ENCODE measurements at regions not wholly inside any gene's neighbourhood (a gene's known extent, or its start where the extent isn't known, plus 50 kb on each side); places are given as distances from the start of the nearest gene placed in this dataset.

GRCh38 chr15:29922191-29922590 is 99.9 kb upstream of the TJP1 start:
- Mint-ChIP-seq H3K9me3 (no peaks in the 10 kb centered on the region), H3K4me1 (no peaks in the 10 kb centered on the region), H3K36me3 (ENCODE audit: insufficient read depth) (peaks cover 2% of the 10 kb centered on the region), H3K27ac (ENCODE audit: low read depth) (no peak overlapping the region), H3K4me3 (no peak overlapping the region), H3K27me3 (peaks cover 76% of the 10 kb centered on the region)
- DNase-seq (ENCODE audit: low spot score in 2 of 2) (no peak), ATAC-seq (replicated peaks; ENCODE audit: extremely low read depth, poor library complexity, severe bottlenecking) (no peak)

GRCh38 chr15:29921130-29921601 is 98.9 kb upstream of the TJP1 start:
- DNase-seq (ENCODE audit: low spot score in 2 of 2) (no peak), ATAC-seq (replicated peaks; ENCODE audit: extremely low read depth, poor library complexity, severe bottlenecking) (no peak)
- peaks cover 66% of the 10 kb centered on the region for H3K27me3 Mint-ChIP-seq
- no peak overlapping the region for H3K4me3 Mint-ChIP-seq
- peaks cover 2% of the 10 kb centered on the region for H3K36me3 Mint-ChIP-seq (ENCODE audit: insufficient read depth)
- no peak overlapping the region for H3K27ac Mint-ChIP-seq (ENCODE audit: low read depth)
- no peaks in the 10 kb centered on the region for H3K4me1 Mint-ChIP-seq
- H3K9me3 Mint-ChIP-seq, result no peaks in the 10 kb centered on the region

- no peaks in the 10 kb centered on the region for H3K4me1 Mint-ChIP-seq
- ATAC-seq (replicated peaks; ENCODE audit: extremely low read depth, poor library complexity, severe bottlenecking), result no peak
- H3K27me3 Mint-ChIP-seq, result peaks cover 60% of the 10 kb centered on the region
Observed at GRCh38 chr15:29920515-29920914, 98.2 kb upstream of the TJP1 start.

GRCh38 chr15:29919380-29919881 is 97.2 kb upstream of the TJP1 start:
- ATAC-seq (replicated peaks; ENCODE audit: extremely low read depth, poor library complexity, severe bottlenecking), result no peak
- DNase-seq (ENCODE audit: low spot score in 2 of 2), result no peak
- Mint-ChIP-seq H3K36me3 (ENCODE audit: insufficient read depth) (peaks cover 2% of the 10 kb centered on the region), H3K4me1 (no peaks in the 10 kb centered on the region), H3K4me3 (no peak overlapping the region), H3K27ac (ENCODE audit: low read depth) (no peak overlapping the region), H3K27me3 (peaks cover 57% of the 10 kb centered on the region), H3K9me3 (no peaks in the 10 kb centered on the region)

More at GRCh38 chr15:29920515-29920914, 98.2 kb upstream of the TJP1 start:
- H3K4me3 Mint-ChIP-seq, result no peak overlapping the region
- H3K36me3 Mint-ChIP-seq (ENCODE audit: insufficient read depth), result peaks cover 2% of the 10 kb centered on the region
- DNase-seq (ENCODE audit: low spot score in 2 of 2), result no peak
- H3K9me3 Mint-ChIP-seq, result no peaks in the 10 kb centered on the region
- no peak overlapping the region for H3K27ac Mint-ChIP-seq (ENCODE audit: low read depth)

GRCh38 chr15:29917600-29918597 is 95.6 kb upstream of the TJP1 start:
- Mint-ChIP-seq H3K4me3 (no peak overlapping the region), H3K9me3 (no peaks in the 10 kb centered on the region), H3K4me1 (no peaks in the 10 kb centered on the region), H3K27ac (ENCODE audit: low read depth) (no peak overlapping the region), H3K36me3 (ENCODE audit: insufficient read depth) (peaks cover 2% of the 10 kb centered on the region), H3K27me3 (peaks cover 42% of the 10 kb centered on the region)
- ATAC-seq (replicated peaks; ENCODE audit: extremely low read depth, poor library complexity, severe bottlenecking), result no peak
- DNase-seq (ENCODE audit: low spot score in 2 of 2), result no peak

GRCh38 chr15:29914511-29914926 is 92.3 kb upstream of the TJP1 start:
- Mint-ChIP-seq H3K27me3 (peaks cover 26% of the 10 kb centered on the region), H3K27ac (ENCODE audit: low read depth) (no peak overlapping the region), H3K36me3 (ENCODE audit: insufficient read depth) (no peaks in the 10 kb centered on the region), H3K9me3 (peaks cover 11% of the 10 kb centered on the region), H3K4me3 (no peak overlapping the region), H3K4me1 (no peaks in the 10 kb centered on the region)
- DNase-seq (ENCODE audit: low spot score in 2 of 2), result no peak
- ATAC-seq (replicated peaks; ENCODE audit: extremely low read depth, poor library complexity, severe bottlenecking), result no peak

- Mint-ChIP-seq H3K36me3 (ENCODE audit: insufficient read depth) (no peaks in the 10 kb centered on the region), H3K27ac (ENCODE audit: low read depth) (no peak overlapping the region), H3K4me1 (no peaks in the 10 kb centered on the region), H3K4me3 (no peak overlapping the region), H3K9me3 (peaks cover 11% of the 10 kb centered on the region), H3K27me3 (peaks cover 17% of the 10 kb centered on the region)
- DNase-seq (ENCODE audit: low spot score in 2 of 2) (no peak), ATAC-seq (replicated peaks; ENCODE audit: extremely low read depth, poor library complexity, severe bottlenecking) (no peak)
Observed at GRCh38 chr15:29913528-29914135, 91.4 kb upstream of the TJP1 start.

- no peak for ATAC-seq (replicated peaks; ENCODE audit: extremely low read depth, poor library complexity, severe bottlenecking)
- Mint-ChIP-seq H3K27ac (ENCODE audit: low read depth) (no peak overlapping the region), H3K36me3 (ENCODE audit: insufficient read depth) (no peaks in the 10 kb centered on the region), H3K27me3 (peaks cover 11% of the 10 kb centered on the region), H3K4me1 (no peaks in the 10 kb centered on the region), H3K9me3 (peaks cover 17% of the 10 kb centered on the region), H3K4me3 (no peak overlapping the region)
- no peak for DNase-seq (ENCODE audit: low spot score in 2 of 2)
Observed at GRCh38 chr15:29911705-29912104, 89.4 kb upstream of the TJP1 start.

GRCh38 chr15:29910068-29910467 is 87.8 kb upstream of the TJP1 start:
- Mint-ChIP-seq H3K36me3 (ENCODE audit: insufficient read depth) (no peaks in the 10 kb centered on the region), H3K4me1 (no peaks in the 10 kb centered on the region), H3K27me3 (peaks cover 11% of the 10 kb centered on the region), H3K9me3 (peaks cover 17% of the 10 kb centered on the region), H3K4me3 (no peak overlapping the region), H3K27ac (ENCODE audit: low read depth) (no peak overlapping the region)
- no peak for DNase-seq (ENCODE audit: low spot score in 2 of 2)
- no peak for ATAC-seq (replicated peaks; ENCODE audit: extremely low read depth, poor library complexity, severe bottlenecking)

- H3K4me1 Mint-ChIP-seq, result no peaks in the 10 kb centered on the region
- no peaks in the 10 kb centered on the region for H3K27me3 Mint-ChIP-seq
- H3K36me3 Mint-ChIP-seq (ENCODE audit: insufficient read depth), result no peaks in the 10 kb centered on the region
- ATAC-seq (replicated peaks; ENCODE audit: extremely low read depth, poor library complexity, severe bottlenecking) (no peak), DNase-seq (ENCODE audit: low spot score in 2 of 2) (no peak)
- no peak overlapping the region for H3K4me3 Mint-ChIP-seq
- H3K9me3 Mint-ChIP-seq, result peaks cover 6% of the 10 kb centered on the region
- no peak overlapping the region for H3K27ac Mint-ChIP-seq (ENCODE audit: low read depth)
Observed at GRCh38 chr15:29904757-29905417, 82.6 kb upstream of the TJP1 start.

- ATAC-seq (replicated peaks; ENCODE audit: extremely low read depth, poor library complexity, severe bottlenecking) (no peak), DNase-seq (ENCODE audit: low spot score in 2 of 2) (no peak)
- no peaks in the 10 kb centered on the region for H3K27me3 Mint-ChIP-seq
- peaks cover 6% of the 10 kb centered on the region for H3K9me3 Mint-ChIP-seq
- H3K4me3 Mint-ChIP-seq, result no peak overlapping the region
- no peak overlapping the region for H3K27ac Mint-ChIP-seq (ENCODE audit: low read depth)
- H3K4me1 Mint-ChIP-seq, result no peaks in the 10 kb centered on the region
- H3K36me3 Mint-ChIP-seq (ENCODE audit: insufficient read depth), result no peaks in the 10 kb centered on the region
Observed at GRCh38 chr15:29903785-29904464, 81.7 kb upstream of the TJP1 start.

GRCh38 chr15:29903028-29903427 is 80.8 kb upstream of the TJP1 start:
- Mint-ChIP-seq H3K27ac (ENCODE audit: low read depth) (no peak overlapping the region), H3K4me3 (no peak overlapping the region), H3K4me1 (no peaks in the 10 kb centered on the region), H3K27me3 (no peaks in the 10 kb centered on the region), H3K36me3 (ENCODE audit: insufficient read depth) (no peaks in the 10 kb centered on the region), H3K9me3 (peaks cover 10% of the 10 kb centered on the region)
- no peak for ATAC-seq (replicated peaks; ENCODE audit: extremely low read depth, poor library complexity, severe bottlenecking)
- DNase-seq (ENCODE audit: low spot score in 2 of 2), result no peak

Data from central memory CD8-positive, alpha-beta T cell (primary cell).